Right atrium auricular region (tissue), 2 donors: ENCODE measurements at regions not wholly inside any gene's neighbourhood (a gene's known extent, or its start where the extent isn't known, plus 50 kb on each side); places are given as distances from the start of the nearest gene placed in this dataset.

ENCODE experiments used
- DNase-seq: peaks from one replicate; pipeline ENCODE4 v3.0.0-alpha.2; 2019; ENCODE audit warnings: low spot score
- H3K27ac ChIP-seq, 2 donors: fragments of 200-600 bp; sonication (generic); 1 replicate in 1 of 2; 2 replicates in 1 of 2; pipeline ENCODE4 v1.5.1; 2016 to 2019
- H3K27me3 ChIP-seq, 2 donors: fragments of 200-600 bp; sonication (generic); one replicate each; pipeline versions ENCODE4 v1.5.1 to v1.6.0; 2017 to 2019
- H3K36me3 ChIP-seq: fragments of 200-600 bp; sonication (generic); one replicate; pipeline ENCODE4 v1.5.1; 2016
- H3K4me1 ChIP-seq, 2 donors: fragments of 200-600 bp; sonication (generic); one replicate each; pipeline versions ENCODE4 v1.5.1 to v1.6.0; 2017 to 2019
- H3K4me3 ChIP-seq, 2 donors: fragments of 200-600 bp; sonication (generic); 1 replicate in 1 of 2; 2 replicates in 1 of 2; pipeline ENCODE4 v1.5.1; 2017 to 2019; ENCODE audit warnings: mild to moderate bottlenecking in 1 of 2, moderate library complexity in 1 of 2
- H3K9me3 ChIP-seq, 2 donors: fragments of 200-600 bp; sonication (generic); one replicate each; pipeline ENCODE4 v1.5.1; 2019
- CTCF ChIP-seq, 2 donors: fragments of 200-600 bp; sonication (generic); IDR thresholded peaks; one replicate each; pipeline ENCODE4 v1.5.1; 2019; ENCODE audit warnings: antibody characterized with exemption in 2 of 2

- DNase-seq = no peak
- no peaks in the 10 kb centered on the region for H3K36me3 ChIP-seq
- no peak overlapping the region for H3K27ac ChIP-seq
- H3K9me3 ChIP-seq = no peaks in the 10 kb centered on the region
- no peaks in the 10 kb centered on the region for H3K27me3 ChIP-seq
- no peak overlapping the region for H3K4me3 ChIP-seq
- no peaks in the 10 kb centered on the region for H3K4me1 ChIP-seq
- TF ChIP-seq CTCF (IDR thresholded peaks at IDR 0.05) = no peak
Measured at GRCh38 chr2:195322324-195322723, 334.7 kb upstream of the SLC39A10 start.

- no peak for TF ChIP-seq CTCF (IDR thresholded peaks at IDR 0.05)
- Histone ChIP-seq H3K27ac (no peak overlapping the region), H3K9me3 (no peaks in the 10 kb centered on the region), H3K4me1 (no peaks in the 10 kb centered on the region), H3K4me3 (no peak overlapping the region), H3K36me3 (no peaks in the 10 kb centered on the region), H3K27me3 (no peaks in the 10 kb centered on the region)
- no peak for DNase-seq
Measured at GRCh38 chr2:195320413-195320973, 336.5 kb upstream of the SLC39A10 start.

- Histone ChIP-seq H3K4me3 (no peak overlapping the region), H3K27ac (no peak overlapping the region), H3K36me3 (no peaks in the 10 kb centered on the region), H3K27me3 (no peaks in the 10 kb centered on the region), H3K4me1 (no peaks in the 10 kb centered on the region), H3K9me3 (no peaks in the 10 kb centered on the region)
- no peak for TF ChIP-seq CTCF (IDR thresholded peaks at IDR 0.05)
- DNase-seq = no peak
Measured at GRCh38 chr2:195319548-195320412, 337.2 kb upstream of the SLC39A10 start.

GRCh38 chr2:195319112-195319460, 337.9 kb upstream of the SLC39A10 start:
- Histone ChIP-seq H3K9me3 (no peaks in the 10 kb centered on the region), H3K36me3 (no peaks in the 10 kb centered on the region), H3K4me3 (no peak overlapping the region), H3K27ac (no peak overlapping the region), H3K4me1 (no peaks in the 10 kb centered on the region), H3K27me3 (no peaks in the 10 kb centered on the region)
- TF ChIP-seq CTCF (IDR thresholded peaks at IDR 0.05) = no peak
- no peak for DNase-seq

GRCh38 chr2:195318440-195319111, 338.4 kb upstream of the SLC39A10 start:
- Histone ChIP-seq H3K9me3 (no peaks in the 10 kb centered on the region), H3K27ac (no peak overlapping the region), H3K4me3 (no peak overlapping the region), H3K27me3 (no peaks in the 10 kb centered on the region), H3K36me3 (no peaks in the 10 kb centered on the region), H3K4me1 (no peaks in the 10 kb centered on the region)
- peak in 1 of 2 donors; percentile 59 for TF ChIP-seq CTCF (IDR thresholded peaks at IDR 0.05)
- no peak for DNase-seq
